Kidney epithelial cell (primary cell): ENCODE measurements at regions not wholly inside any gene's neighbourhood (a gene's known extent, or its start where the extent isn't known, plus 50 kb on each side); places are given as distances from the start of the nearest gene placed in this dataset.

Experiments used
- DNase-seq: peaks from one replicate; pipeline ENCODE4 v3.0.0-alpha.2; 2010; ENCODE audit warnings: low read depth
- H3K27me3 ChIP-seq: 2 replicates; pipeline ENCODE4 v1.6.0; 2011; ENCODE audit warnings: low read length; ENCODE audit not compliant: control insufficient read depth, insufficient read depth
- H3K36me3 ChIP-seq: 2 replicates; pipeline ENCODE4 v1.5.1; 2011; ENCODE audit warnings: low read length; ENCODE audit not compliant: control insufficient read depth, insufficient read depth
- H3K4me3 ChIP-seq: 2 replicates; pipeline ENCODE4 v1.5.1; 2011; ENCODE audit warnings: low read depth, mild to moderate bottlenecking, control low read depth, low read length
- CTCF ChIP-seq: IDR thresholded peaks from 2 replicates; pipeline ENCODE4 v1.5.1; 2011; ENCODE audit warnings: mild to moderate bottlenecking, moderate library complexity, low read length, control low read depth, inconsistent platforms; ENCODE audit not compliant: insufficient read depth, poor library complexity, severe bottlenecking

- Histone ChIP-seq H3K36me3 (no peaks in the 10 kb centered on the region), H3K27me3 (no peaks in the 10 kb centered on the region), H3K4me3 (no peak overlapping the region)
- TF ChIP-seq CTCF = no peak
- DNase-seq = no peak
Measured at GRCh38 chr16:35562471-35562870, 2103.1 kb downstream of the TP53TG3F start.

- TF ChIP-seq CTCF = no peak
- no peak overlapping the region for H3K4me3 ChIP-seq
- H3K36me3 ChIP-seq = no peaks in the 10 kb centered on the region
- H3K27me3 ChIP-seq = no peaks in the 10 kb centered on the region
- DNase-seq = no peak
Measured at GRCh38 chr16:35562919-35563318, 2103.5 kb downstream of the TP53TG3F start.

- Histone ChIP-seq H3K36me3 (no peaks in the 10 kb centered on the region), H3K27me3 (no peaks in the 10 kb centered on the region), H3K4me3 (no peak overlapping the region)
- no peak for TF ChIP-seq CTCF
- no peak for DNase-seq
Measured at GRCh38 chr16:35564148-35564547, 2104.7 kb downstream of the TP53TG3F start.

- no peak for DNase-seq
- TF ChIP-seq CTCF = no peak
- Histone ChIP-seq H3K4me3 (no peak overlapping the region), H3K36me3 (no peaks in the 10 kb centered on the region), H3K27me3 (no peaks in the 10 kb centered on the region)
Measured at GRCh38 chr16:35564889-35565288, 2105.5 kb downstream of the TP53TG3F start.

GRCh38 chr16:35565626-35566025 lies 2106.2 kb downstream of the TP53TG3F start:
- no peak for DNase-seq
- Histone ChIP-seq H3K36me3 (no peaks in the 10 kb centered on the region), H3K27me3 (no peaks in the 10 kb centered on the region), H3K4me3 (no peak overlapping the region)
- TF ChIP-seq CTCF = no peak

- Histone ChIP-seq H3K36me3 (no peaks in the 10 kb centered on the region), H3K27me3 (no peaks in the 10 kb centered on the region)
- no peak for TF ChIP-seq CTCF
Measured at GRCh38 chr16:35569413-35569812, 2110.0 kb downstream of the TP53TG3F start.

More at GRCh38 chr16:35569413-35569812, 2110.0 kb downstream of the TP53TG3F start:
- H3K4me3 ChIP-seq = no peak overlapping the region
- DNase-seq = no peak
